ENCODE measurements at regions not wholly inside any gene's neighbourhood (a gene's known extent, or its start where the extent isn't known, plus 50 kb on each side); places are given as distances from the start of the nearest gene placed in this dataset.

DNA sequence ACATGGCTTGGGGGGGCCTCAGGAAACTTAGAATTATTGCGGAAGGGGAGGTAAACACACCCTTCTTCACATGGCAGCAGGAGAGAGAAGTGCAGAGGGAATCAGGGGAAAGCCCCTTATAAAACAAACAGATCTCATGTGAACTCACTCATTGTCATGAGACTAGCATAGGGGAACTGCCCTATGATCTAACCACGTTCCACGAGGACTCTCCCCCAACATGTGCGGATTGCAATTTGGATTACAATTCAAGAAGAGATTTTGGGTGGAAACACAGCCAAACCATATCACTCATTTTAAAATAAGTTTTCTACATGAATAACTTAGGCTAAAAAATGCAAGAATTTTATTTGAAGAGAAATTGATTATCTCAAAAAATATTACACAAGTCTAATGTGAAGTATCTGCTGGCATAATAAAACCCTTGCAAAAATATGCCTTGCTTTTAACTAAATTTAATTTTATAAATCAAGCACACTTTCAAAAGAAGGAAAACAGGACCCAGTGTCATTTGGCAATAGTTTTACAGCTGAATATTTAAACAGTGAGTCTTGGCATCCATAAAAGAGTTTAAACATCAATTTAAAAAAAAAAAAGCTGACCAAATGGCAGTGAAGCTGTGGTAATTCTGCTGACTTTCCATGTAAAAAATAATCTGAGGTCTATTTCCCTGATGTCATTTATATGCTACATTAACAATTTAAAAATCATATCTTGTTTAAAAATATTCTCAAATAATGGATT is 1057.2 kb downstream of the NAALADL2 start:
- DNase-seq = no peak

DNA sequence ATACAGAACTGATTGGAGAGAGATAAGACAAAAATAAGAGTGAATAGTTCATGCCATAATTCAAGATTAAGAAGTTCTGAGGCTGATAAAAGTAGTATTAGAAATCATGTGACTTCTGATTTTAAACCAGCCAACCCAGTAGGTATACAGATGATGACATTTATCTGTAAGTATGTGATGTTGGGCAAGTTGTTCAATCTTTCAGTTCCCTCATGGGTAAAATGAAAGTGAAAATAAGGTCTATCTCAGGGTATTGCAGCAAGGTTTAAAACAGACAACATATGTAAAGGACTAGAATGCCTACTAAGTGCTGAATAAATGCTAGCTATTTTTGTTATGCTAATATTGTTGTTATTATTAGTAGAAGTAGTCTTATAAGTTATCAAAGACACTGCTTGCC is 1055.7 kb downstream of the NAALADL2 start:
- DNase-seq = no peak

DNA sequence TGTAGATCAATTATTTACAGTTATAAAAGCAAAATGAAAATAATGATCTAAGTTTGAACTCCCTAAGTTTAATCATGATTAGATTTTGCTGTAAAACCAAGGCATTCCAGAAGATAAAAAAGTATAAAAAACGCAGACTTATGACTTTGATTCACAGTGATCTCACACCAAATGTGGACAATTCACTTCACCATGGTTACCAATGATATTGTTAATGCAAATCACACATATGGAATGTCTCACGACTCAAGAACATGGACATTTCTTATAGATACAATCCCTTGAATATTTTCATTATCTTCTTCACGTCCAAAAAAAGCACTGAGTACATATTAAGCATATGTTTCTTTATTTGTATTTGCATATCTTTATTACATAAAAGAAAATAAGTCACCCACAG is 1054.2 kb downstream of the NAALADL2 start:
- no peak for DNase-seq

DNA sequence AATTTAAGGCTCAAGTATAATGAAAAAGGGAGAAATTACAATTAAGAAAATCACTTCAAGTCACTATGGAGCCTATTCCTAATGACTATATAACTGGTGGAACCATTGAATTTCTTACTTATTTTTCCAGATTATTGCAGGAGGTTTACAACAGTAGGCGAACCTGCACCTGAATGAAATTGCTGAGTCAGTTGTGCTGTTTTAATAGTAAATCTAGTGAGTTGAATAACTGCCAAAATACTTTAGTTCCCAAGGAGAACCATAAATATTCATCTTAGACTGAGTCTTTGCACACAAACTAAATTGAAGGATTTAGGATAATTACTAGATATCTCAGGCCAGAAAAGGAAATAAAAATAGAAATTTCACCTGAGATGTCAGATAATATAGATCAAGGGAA is 1052.8 kb downstream of the NAALADL2 start:
- no peak for DNase-seq

DNA sequence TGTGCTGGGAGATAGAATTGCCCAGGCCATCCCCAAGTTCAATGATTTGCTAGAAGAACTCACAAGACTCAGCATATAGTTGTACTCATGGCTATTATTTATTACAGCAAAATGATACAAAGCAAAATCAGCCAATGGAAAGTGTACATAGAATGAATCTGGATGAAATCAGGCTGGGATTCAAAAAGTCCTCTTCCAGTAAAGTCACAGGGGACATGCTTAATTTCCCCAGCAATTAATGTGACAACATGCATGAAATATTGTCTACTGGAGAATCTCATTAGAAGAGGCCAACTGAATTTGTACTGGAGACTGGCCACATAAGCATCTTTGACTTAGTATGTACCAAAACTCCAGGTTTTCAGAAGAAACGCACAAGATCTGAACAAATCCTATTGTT is 1043.1 kb downstream of the NAALADL2 start:
- no peak for DNase-seq

DNA sequence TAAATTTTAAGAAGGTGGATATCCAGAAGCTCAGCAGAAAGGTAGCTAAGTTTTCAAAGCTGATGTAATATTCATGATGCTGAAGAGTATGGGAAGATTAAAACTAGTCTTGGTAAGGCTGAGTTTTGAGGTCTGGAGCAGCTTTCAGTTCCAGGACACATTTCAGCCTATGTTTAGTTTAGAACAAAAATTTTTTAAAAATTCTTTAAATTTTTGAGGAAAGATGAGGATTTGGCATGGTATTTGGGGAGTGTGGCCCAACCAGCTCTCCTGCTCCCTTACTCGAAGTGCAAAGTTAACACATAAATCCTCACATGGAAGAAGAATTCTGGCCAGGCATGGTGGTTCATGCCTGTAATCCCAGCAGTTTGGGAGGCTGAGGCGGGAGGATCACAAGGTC is 1039.1 kb downstream of the NAALADL2 start:
- DNase-seq = no peak

DNA sequence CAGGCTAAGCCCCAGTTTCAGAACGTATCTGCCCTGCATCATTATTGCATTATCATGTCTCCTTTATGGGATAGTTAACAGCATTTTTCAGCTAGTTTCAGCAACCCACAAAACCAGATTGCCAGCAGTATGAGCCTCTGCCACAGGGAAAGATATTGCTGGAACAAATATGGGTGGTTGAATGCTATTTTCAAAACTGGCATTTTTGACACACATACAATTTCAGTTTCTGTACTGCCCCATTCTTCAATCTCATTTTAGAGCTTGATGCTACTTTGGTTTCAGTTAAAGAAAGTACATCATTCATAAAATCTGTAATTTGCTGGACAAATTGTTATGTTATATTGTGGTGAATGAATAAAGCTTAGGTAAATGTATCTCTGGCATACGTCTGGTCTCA is 1037.5 kb downstream of the NAALADL2 start:
- DNase-seq = no peak

DNA sequence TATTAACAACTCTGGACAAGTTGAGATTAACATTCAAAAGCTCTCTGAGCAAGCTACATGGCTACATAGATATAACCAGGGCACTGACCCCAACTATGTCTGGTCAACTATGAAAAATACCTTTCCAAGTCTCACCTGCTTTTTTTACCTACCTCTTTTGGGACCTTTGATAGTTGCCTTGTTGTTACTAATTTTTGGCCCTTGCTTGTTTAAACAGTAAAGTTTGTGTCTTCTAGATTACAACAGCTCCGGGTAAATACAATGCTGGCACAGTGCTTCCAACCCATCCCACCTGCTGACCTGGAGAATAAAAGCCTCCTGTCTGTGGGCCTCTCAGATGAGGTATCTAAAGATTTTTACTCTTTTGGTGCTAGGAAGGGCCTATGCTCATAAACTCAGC is 1036.6 kb downstream of the NAALADL2 start:
- DNase-seq = no peak

DNA sequence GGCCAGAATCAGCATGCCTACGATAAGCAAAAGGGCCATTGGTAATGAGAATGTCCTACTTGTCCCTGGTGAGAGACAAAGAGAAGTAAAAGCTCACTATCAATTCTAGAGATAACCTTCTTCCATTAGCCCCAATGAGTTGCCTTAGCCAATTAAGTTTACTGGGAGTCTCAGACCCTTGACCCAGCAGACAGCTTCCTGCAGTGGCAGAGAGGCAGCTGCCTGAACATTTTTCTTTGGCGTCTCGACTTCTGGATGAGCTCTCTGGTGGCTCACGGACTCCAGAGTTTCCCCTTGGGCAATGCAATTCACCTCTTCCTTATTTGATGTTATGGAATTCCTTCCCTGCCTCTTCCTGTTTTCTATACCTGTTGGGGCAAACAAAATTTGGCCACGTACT is 1034.4 kb downstream of the NAALADL2 start:
- no peak for DNase-seq

DNA sequence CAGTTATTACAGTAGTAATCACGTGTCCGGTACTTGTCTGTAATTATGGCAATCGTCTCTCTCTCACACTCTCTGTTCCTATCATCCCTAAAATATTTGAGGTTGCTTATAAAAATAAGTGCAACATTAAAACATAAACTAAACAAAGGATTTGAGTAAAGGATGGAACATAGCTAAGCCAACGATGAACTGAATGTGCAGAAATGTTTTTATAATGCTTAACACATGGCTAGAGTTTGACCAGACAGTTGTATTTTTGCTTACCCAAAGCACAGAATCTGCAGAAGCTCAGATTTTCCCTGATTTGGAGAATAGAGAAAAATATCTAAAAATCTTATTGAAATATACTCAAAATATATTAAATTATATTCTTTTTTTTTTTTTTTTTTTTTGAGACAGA is 1030.9 kb downstream of the NAALADL2 start:
- DNase-seq = no peak

DNA sequence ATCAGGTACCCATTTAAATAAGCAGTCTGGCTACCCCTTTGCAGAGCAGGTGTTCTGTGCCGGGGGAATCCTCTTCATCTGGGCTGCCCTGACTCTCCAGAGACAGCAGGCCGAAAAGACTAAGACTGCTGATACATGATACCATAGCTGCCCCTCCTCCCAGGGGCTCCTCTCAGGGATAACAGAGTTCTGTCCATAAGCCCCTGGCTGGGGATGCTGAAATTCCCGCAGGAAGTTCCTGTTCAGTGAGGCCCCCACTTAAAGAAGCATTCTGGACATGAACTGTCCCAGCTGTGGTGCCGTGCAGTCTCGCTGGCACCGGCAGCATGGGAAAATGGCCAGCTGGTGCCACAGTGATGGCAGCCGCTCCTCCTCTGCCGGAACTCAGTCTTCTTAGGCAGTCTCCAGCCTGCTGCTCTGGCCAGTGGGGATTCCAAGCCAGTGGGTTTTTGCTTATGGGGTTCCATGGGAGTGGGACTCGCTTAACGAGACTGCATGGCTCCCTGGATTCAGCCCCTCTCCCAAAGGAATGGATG is 1026.2 kb downstream of the NAALADL2 start:
- no peak for DNase-seq

DNA sequence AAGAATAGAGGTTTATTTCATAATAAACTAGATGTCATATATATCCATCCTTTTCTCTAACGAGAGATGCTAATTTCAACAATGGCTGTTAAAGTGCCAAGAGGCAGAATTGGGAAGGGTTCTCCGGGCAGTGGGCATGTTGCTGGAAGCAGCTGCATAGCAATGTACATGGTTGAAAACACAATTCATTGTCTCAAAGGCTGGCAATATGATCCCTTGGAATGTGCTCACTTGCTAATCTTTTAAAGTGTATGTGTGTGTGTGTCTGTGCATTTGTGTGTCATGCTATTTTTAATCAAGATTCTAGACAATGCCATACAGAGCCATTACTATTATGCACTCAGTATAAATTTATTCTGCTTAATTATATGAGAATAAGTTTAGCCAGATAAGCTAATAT is 1020.3 kb downstream of the NAALADL2 start:
- DNase-seq = no peak

DNA sequence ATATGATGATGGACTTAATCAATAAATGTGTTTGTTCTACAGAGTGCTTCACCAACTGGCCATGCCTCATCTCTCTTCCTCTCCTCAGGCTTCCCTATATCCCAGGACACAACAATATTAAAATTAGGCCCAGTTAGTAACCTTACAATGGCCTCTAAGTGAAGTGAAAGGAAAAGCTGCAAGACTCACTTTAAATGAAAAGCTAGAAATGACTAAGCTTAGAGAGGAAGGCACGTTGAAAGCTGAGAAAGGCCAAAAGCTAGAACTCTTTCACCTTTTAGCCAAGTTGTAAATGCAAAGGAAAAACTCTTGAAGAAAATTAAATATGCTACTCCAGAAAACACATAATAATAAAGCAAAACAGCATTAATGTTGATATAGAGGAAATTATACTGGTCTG is 1010.3 kb downstream of the NAALADL2 start:
- DNase-seq = no peak

DNA sequence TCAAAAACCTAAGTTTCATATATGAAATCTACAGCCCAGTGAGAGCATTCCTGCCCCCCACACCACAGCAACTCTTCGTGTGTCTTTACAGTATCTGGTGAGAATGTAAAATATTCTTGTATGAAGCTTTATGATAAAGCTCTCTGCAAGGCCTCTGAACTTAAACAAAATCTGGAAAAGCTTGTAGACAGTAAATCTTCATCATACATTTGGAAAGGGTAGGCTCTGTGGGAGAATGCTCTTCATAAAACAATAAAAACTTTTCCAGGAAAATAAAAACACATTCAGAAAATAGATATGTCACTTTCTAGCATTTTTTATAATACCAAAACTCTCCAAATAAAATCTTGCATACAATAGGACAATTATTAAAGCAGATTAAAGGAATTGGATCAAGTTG is 1009.5 kb downstream of the NAALADL2 start:
- no peak for DNase-seq

DNA sequence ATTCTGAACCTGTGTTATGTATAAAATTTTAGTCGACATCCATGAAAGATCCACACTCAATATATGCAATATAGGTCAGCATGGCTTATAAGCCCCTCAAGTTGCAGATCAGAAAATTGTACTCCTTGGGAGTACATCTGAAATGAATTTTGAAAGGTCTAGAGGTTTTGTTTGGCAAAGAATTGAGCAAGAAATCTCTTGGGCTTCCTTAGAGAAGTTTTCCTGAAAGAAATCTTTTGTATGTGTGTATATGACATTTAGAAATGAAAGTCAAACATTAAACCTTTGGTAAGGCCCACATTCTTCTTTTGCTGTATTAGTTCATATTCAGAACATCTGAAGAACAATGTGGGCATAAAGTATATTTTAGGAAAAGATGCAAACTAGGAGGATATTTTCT is 1006.6 kb downstream of the NAALADL2 start:
- no peak for DNase-seq

DNA sequence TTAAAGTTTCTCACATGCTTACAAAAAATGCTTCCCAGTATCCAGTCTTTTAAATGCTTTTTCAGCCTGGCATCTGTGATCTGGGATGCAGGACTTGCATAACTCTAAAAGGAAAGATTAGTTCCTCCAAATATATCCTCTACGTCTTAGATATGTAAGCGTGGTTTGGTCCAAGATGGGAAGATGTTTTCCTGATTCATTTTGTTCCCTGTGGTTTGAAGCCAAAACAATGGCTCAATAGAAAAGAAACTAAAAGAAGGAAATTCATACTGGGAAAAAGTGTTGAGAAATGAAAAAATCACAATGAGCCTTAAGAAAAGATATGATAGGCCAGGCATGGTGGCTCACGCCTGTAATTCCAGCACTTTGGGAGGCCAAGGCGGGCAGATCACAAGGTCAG is 1002.8 kb downstream of the NAALADL2 start:
- no peak for DNase-seq
